IMR-90 (cell line): ENCODE measurements at regions not wholly inside any gene's neighbourhood (a gene's known extent, or its start where the extent isn't known, plus 50 kb on each side); places are given as distances from the start of the nearest gene placed in this dataset.

Experiments
- ATAC-seq: fragments of 200-7000 bp; cut with Tn5 transposase; 2 replicates; pipeline ENCODE4 v1.9.1; 2020; ENCODE audit warnings: low read depth, mild to moderate bottlenecking, moderate library complexity
- BruUV-seq: library from RNA; stranded (reverse); fragments of 400-500 nt; replicated peaks from 2 replicates; lab custom pipeline; 2021; lab: Mats Ljungman, UMichigan
- CTCF ChIA-PET: fragments of 300-600 bp; formaldehyde crosslinking; extraction: SDS; loops from one replicate; lab custom pipeline; 2021; ENCODE audit warnings: antibody characterized with exemption; lab: Yijun Ruan, JAX
- POLR2A ChIA-PET: fragments of 300-600 bp; sonication (Branson Sonifier 250); formaldehyde crosslinking; loops from one replicate; lab custom pipeline; 2022; ENCODE audit warnings: antibody characterized with exemption; ENCODE audit not compliant: unreplicated experiment; lab: Charles Lee
- DNase-seq: peaks from one replicate; pipeline ENCODE4 v3.0.0; 2013
- H2AFZ ChIP-seq: replicated peaks from 2 replicates; pipeline ENCODE3; 2013; ENCODE audit warnings: low read length, mild to moderate bottlenecking; ENCODE audit not compliant: poor library complexity
- H2AK5ac ChIP-seq: 2 replicates; pipeline ENCODE4 v1.6.1; 2013; ENCODE audit warnings: low read depth, low read length, inconsistent platforms
- H2AK9ac ChIP-seq: replicated peaks from 2 replicates; pipeline ENCODE3; 2013; ENCODE audit warnings: mild to moderate bottlenecking, low read depth, low read length, moderate library complexity; ENCODE audit not compliant: poor library complexity
- H2BK120ac ChIP-seq: 2 replicates; pipeline ENCODE4 v1.6.1; 2013; ENCODE audit warnings: low read depth, low read length, inconsistent platforms
- H2BK15ac ChIP-seq: 3 replicates; pipeline ENCODE4 v1.6.1; 2013; ENCODE audit warnings: low read depth, low read length, inconsistent platforms
- H2BK20ac ChIP-seq: 2 replicates; pipeline ENCODE4 v1.6.1; 2013; ENCODE audit warnings: low read depth, mild to moderate bottlenecking, inconsistent platforms, low read length, moderate library complexity
- H2BK5ac ChIP-seq: 2 replicates; pipeline ENCODE4 v1.6.1; 2013; ENCODE audit warnings: mild to moderate bottlenecking, low read depth, low read length, inconsistent platforms; ENCODE audit not compliant: poor library complexity, severe bottlenecking
- H3K14ac ChIP-seq: replicated peaks from 2 replicates; pipeline ENCODE4 v1.6.1; 2013; ENCODE audit warnings: low read depth, low read length, inconsistent platforms
- H3K18ac ChIP-seq: 2 replicates; pipeline ENCODE4 v1.6.1; 2013; ENCODE audit warnings: low read depth, low read length, control low read depth
- H3K23ac ChIP-seq: 2 replicates; pipeline ENCODE4 v1.6.1; 2013; ENCODE audit warnings: low read depth, low read length, inconsistent platforms
- H3K27ac ChIP-seq: 2 replicates; pipeline ENCODE4 v1.5.1; 2013; ENCODE audit warnings: mild to moderate bottlenecking, control low read depth, low read length; ENCODE audit not compliant: insufficient read depth
- H3K27me3 ChIP-seq: 2 replicates; pipeline ENCODE4 v1.6.1; 2013; ENCODE audit warnings: low read length; ENCODE audit not compliant: control insufficient read depth, insufficient read depth
- H3K36me3 ChIP-seq: 2 replicates; pipeline ENCODE4 v1.6.1; 2013; ENCODE audit warnings: low read length, mixed read lengths; ENCODE audit not compliant: control insufficient read depth, insufficient read depth
- H3K4ac ChIP-seq: 2 replicates; pipeline ENCODE4 v1.6.1; 2013; ENCODE audit warnings: low read depth, low read length, inconsistent platforms
- H3K4me1 ChIP-seq: 2 replicates; pipeline ENCODE4 v1.6.1; 2013; ENCODE audit warnings: low read length, mixed read lengths; ENCODE audit not compliant: control insufficient read depth, insufficient read depth
- H3K4me2 ChIP-seq: 2 replicates; pipeline ENCODE4 v1.6.1; 2013; ENCODE audit warnings: low read depth, mild to moderate bottlenecking, control low read depth, low read length, moderate library complexity
- H3K4me3 ChIP-seq: 2 replicates; pipeline ENCODE4 v1.5.1; 2013; ENCODE audit warnings: low read depth, mild to moderate bottlenecking, control low read depth, low read length, moderate library complexity; ENCODE audit not compliant: insufficient read depth
- H3K56ac ChIP-seq: 2 replicates; pipeline ENCODE4 v1.6.1; 2013; ENCODE audit warnings: low read length, inconsistent platforms; ENCODE audit not compliant: insufficient read depth; ENCODE audit errors: extremely low read depth
- H3K79me1 ChIP-seq, 2 experiments: 2 replicates each; pipeline ENCODE4 v1.6.1; 2013; ENCODE audit warnings: low read length in 2 of 2, inconsistent platforms in 1 of 2, low read depth in 1 of 2
- H3K9ac ChIP-seq: 2 replicates; pipeline ENCODE4 v1.6.1; 2013; ENCODE audit warnings: low read depth, low read length, control low read depth
- H3K9me1 ChIP-seq: 2 replicates; pipeline ENCODE4 v1.6.1; 2013; ENCODE audit warnings: low read length, inconsistent platforms; ENCODE audit not compliant: insufficient read depth
- H3K9me3 ChIP-seq: 2 replicates; pipeline ENCODE4 v1.6.1; 2013; ENCODE audit warnings: low read length; ENCODE audit not compliant: control insufficient read depth, insufficient read depth
- H4K20me1 ChIP-seq: 2 replicates; pipeline ENCODE4 v1.6.1; 2013; ENCODE audit warnings: low read length, inconsistent platforms; ENCODE audit not compliant: insufficient read depth
- H4K5ac ChIP-seq: 2 replicates; pipeline ENCODE4 v1.6.1; 2013; ENCODE audit warnings: mild to moderate bottlenecking, low read depth, low read length, control low read depth
- H4K8ac ChIP-seq, 2 experiments: 2 replicates each; pipeline ENCODE4 v1.6.1; 2013; ENCODE audit warnings: low read depth in 2 of 2, low read length in 2 of 2, control low read depth in 1 of 2, inconsistent platforms in 1 of 2
- H4K91ac ChIP-seq: 2 replicates; pipeline ENCODE4 v1.6.1; 2013; ENCODE audit warnings: low read depth, low read length, inconsistent platforms; ENCODE audit not compliant: insufficient read depth
- BHLHE40 ChIP-seq: fragments of 150-350 bp; IDR thresholded peaks from 2 replicates; pipeline ENCODE4 v1.6.1; 2016; ENCODE audit warnings: mild to moderate bottlenecking, low read depth, low read length
- CEBPB ChIP-seq: IDR thresholded peaks from 2 replicates; pipeline ENCODE4 v1.6.1; 2012; ENCODE audit warnings: low read depth, low read length, improper control_type of control experiment
- CHD1 ChIP-seq: IDR thresholded peaks from 2 replicates; pipeline ENCODE4 v1.6.1; 2012; ENCODE audit warnings: low read depth, low read length, improper control_type of control experiment
- FOS ChIP-seq: fragments of 150-350 bp; IDR thresholded peaks from 2 replicates; pipeline ENCODE4 v1.6.1; 2016; ENCODE audit warnings: low read depth, low read length
- MAFK ChIP-seq: IDR thresholded peaks from 2 replicates; pipeline ENCODE4 v1.6.1; 2012; ENCODE audit warnings: low read depth, low read length, improper control_type of control experiment
- MAZ ChIP-seq: IDR thresholded peaks from 2 replicates; pipeline ENCODE4 v1.6.1; 2012; ENCODE audit warnings: low read depth, mild to moderate bottlenecking, low read length, improper control_type of control experiment, moderate library complexity, borderline replicate concordance
- MXI1 ChIP-seq: IDR thresholded peaks from 2 replicates; pipeline ENCODE4 v1.6.1; 2012; ENCODE audit warnings: low read depth, mild to moderate bottlenecking, low read length, moderate library complexity, borderline replicate concordance
- NFE2L2 ChIP-seq: fragments of 150-350 bp; IDR thresholded peaks from 2 replicates; pipeline ENCODE4 v1.6.1; 2016; ENCODE audit warnings: low read depth, mild to moderate bottlenecking, low read length
- POLR2A ChIP-seq: IDR thresholded peaks from 2 replicates; pipeline ENCODE4 v1.6.1; 2012; ENCODE audit warnings: mild to moderate bottlenecking, low read depth, low read length
- RAD21 ChIP-seq: IDR thresholded peaks from 2 replicates; pipeline ENCODE4 v1.6.1; 2012; ENCODE audit warnings: low read length, improper control_type of control experiment
- RCOR1 ChIP-seq: IDR thresholded peaks from 2 replicates; pipeline ENCODE4 v1.6.1; 2012; ENCODE audit warnings: mild to moderate bottlenecking, low read length, improper control_type of control experiment; ENCODE audit not compliant: insufficient replicate concordance
- RFX5 ChIP-seq: IDR thresholded peaks from 2 replicates; pipeline ENCODE4 v1.8.0; 2012; ENCODE audit warnings: low read depth, mild to moderate bottlenecking, low read length, moderate library complexity
- SMC3 ChIP-seq: fragments of 150-350 bp; IDR thresholded peaks from 2 replicates; pipeline ENCODE4 v1.6.1; 2016; ENCODE audit warnings: low read depth, mild to moderate bottlenecking, antibody characterized with exemption, low read length, moderate library complexity
- WGBS, 2 experiments: methylation state at CpG; one replicate each; pipeline versions ENCODE4 v1.1.5 to v1.1.7; 2013; ENCODE audit warnings: missing lambda C conversion rate in 2 of 2; ENCODE audit not compliant: insufficient read length in 1 of 2; ENCODE audit errors: extremely low coverage in 2 of 2; 5-methylcytosine and 5-hydroxymethylcytosine counted together
- dilution Hi-C: fragments of 300-500 bp; cut with HindIII; formaldehyde crosslinking; loops from one replicate; pipeline ENCODE4 v1.14.3; 2018; ENCODE audit warnings: low sequenced_read_pairs; ENCODE audit not compliant: unreplicated experiment
- in situ Hi-C: fragments of 300-500 bp; cut with MboI; formaldehyde crosslinking; loops from 3 replicates; pipeline ENCODE4 v1.14.3; 2019; ENCODE audit warnings: low sequenced_read_pairs, inconsistent platforms, mixed read lengths
- intact Hi-C: fragments of 100-400 bp; cut with micrococcal nuclease; formaldehyde crosslinking; loops from 2 replicates; pipeline ENCODE4 v1.10.0; 2022
- TF ChIP-seq, protein P1 (sequence below): fragments of 150-350 bp; IDR thresholded peaks from 2 replicates; pipeline ENCODE4 v1.6.1; 2016; ENCODE audit warnings: low read depth, mild to moderate bottlenecking, low read length, moderate library complexity, borderline replicate concordance
- TF ChIP-seq, protein P2 (sequence below): conservative IDR thresholded peaks from 2 replicates; pipeline ENCODE4 v1.5.1; 2012; ENCODE audit warnings: mild to moderate bottlenecking, low read depth, low read length, improper control_type of control experiment
- TF ChIP-seq, protein P3 (sequence below): fragments of 150-350 bp; IDR thresholded peaks from 2 replicates; pipeline ENCODE4 v1.6.1; 2017; ENCODE audit warnings: mild to moderate bottlenecking, antibody characterized with exemption, low read length, low read depth

DNA sequence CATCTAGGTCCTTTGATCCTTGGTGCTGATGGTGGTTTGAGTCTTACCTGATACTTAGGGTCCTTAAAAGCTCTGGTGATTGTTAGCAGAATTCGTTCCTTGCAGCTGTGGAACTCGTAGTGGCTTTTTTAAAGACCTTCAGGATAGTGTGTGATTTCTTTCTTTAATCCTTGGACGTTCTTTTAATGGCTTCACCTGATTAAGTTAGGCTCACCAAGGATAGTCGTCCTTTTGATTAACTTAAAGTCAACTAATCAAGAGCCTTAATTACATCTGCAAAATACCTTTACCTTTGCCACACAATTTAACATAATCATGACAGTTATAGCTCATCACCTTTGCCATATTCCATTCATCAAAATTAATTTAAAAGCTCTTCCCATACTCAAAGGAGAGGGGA, 1807.7 kb downstream of the OLFM4 start:
- Histone ChIP-seq H3K9me3 (peaks cover 2% of the 10 kb centered on the region; the same call in 1 of the 2 replicates), H2BK5ac (no peak overlapping the region), H3K9ac (no peak overlapping the region), H3K27me3 (no peaks in the 10 kb centered on the region), H3K9me1 (no peaks in the 10 kb centered on the region), H3K23ac (no peak overlapping the region), H3K79me1 (no peaks in the 10 kb centered on the region), H2AFZ (no peak overlapping the region), H4K20me1 (no peaks in the 10 kb centered on the region), H3K4me2 (no peak overlapping the region), H2AK5ac (no peak overlapping the region), H3K4ac (no peak overlapping the region), H3K18ac (no peak overlapping the region), H2BK120ac (no peak overlapping the region), H4K91ac (no peak overlapping the region), H3K4me1 (no peaks in the 10 kb centered on the region), H3K56ac (no peak overlapping the region), H3K36me3 (no peaks in the 10 kb centered on the region), H4K5ac (no peak overlapping the region), H2BK15ac (no peak overlapping the region), H3K27ac (no peak overlapping the region), H2BK20ac (no peak overlapping the region), H4K8ac (no peak overlapping the region), H3K14ac (no peak overlapping the region), H2AK9ac (no peak overlapping the region), H3K4me3 (no peak overlapping the region)
- DNase-seq (no peak), ATAC-seq (no peak)
- CTCF ChIA-PET: no interaction called here
- POLR2A ChIA-PET: no interaction called here
- intact Hi-C loops: no loop called here
- TF ChIP-seq, protein P1, sequence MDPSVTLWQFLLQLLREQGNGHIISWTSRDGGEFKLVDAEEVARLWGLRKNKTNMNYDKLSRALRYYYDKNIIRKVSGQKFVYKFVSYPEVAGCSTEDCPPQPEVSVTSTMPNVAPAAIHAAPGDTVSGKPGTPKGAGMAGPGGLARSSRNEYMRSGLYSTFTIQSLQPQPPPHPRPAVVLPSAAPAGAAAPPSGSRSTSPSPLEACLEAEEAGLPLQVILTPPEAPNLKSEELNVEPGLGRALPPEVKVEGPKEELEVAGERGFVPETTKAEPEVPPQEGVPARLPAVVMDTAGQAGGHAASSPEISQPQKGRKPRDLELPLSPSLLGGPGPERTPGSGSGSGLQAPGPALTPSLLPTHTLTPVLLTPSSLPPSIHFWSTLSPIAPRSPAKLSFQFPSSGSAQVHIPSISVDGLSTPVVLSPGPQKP: no peak
- TF ChIP-seq MXI1: no peak
- TF ChIP-seq SMC3: no peak
- TF ChIP-seq MAZ: no peak
- no peak for TF ChIP-seq RFX5
- no peak for TF ChIP-seq NFE2L2
- TF ChIP-seq RCOR1: no peak
- no peak for TF ChIP-seq CEBPB
- TF ChIP-seq MAFK: no peak
- no peak for TF ChIP-seq CHD1
- no peak for TF ChIP-seq BHLHE40
- TF ChIP-seq FOS: no peak
- TF ChIP-seq RAD21: no peak
- TF ChIP-seq, protein P2, sequence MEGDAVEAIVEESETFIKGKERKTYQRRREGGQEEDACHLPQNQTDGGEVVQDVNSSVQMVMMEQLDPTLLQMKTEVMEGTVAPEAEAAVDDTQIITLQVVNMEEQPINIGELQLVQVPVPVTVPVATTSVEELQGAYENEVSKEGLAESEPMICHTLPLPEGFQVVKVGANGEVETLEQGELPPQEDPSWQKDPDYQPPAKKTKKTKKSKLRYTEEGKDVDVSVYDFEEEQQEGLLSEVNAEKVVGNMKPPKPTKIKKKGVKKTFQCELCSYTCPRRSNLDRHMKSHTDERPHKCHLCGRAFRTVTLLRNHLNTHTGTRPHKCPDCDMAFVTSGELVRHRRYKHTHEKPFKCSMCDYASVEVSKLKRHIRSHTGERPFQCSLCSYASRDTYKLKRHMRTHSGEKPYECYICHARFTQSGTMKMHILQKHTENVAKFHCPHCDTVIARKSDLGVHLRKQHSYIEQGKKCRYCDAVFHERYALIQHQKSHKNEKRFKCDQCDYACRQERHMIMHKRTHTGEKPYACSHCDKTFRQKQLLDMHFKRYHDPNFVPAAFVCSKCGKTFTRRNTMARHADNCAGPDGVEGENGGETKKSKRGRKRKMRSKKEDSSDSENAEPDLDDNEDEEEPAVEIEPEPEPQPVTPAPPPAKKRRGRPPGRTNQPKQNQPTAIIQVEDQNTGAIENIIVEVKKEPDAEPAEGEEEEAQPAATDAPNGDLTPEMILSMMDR: no peak
- no peak for TF ChIP-seq POLR2A
- TF ChIP-seq, protein P3, sequence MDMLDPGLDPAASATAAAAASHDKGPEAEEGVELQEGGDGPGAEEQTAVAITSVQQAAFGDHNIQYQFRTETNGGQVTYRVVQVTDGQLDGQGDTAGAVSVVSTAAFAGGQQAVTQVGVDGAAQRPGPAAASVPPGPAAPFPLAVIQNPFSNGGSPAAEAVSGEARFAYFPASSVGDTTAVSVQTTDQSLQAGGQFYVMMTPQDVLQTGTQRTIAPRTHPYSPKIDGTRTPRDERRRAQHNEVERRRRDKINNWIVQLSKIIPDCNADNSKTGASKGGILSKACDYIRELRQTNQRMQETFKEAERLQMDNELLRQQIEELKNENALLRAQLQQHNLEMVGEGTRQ: no peak
- WGBS, 2 experiments: no CpG with 5 or more reads among the region's 4 CpGs
- BruUV-seq: no TSS peak
- dilution Hi-C loops: no loop called here
- in situ Hi-C loops: no loop called here
